ENCODE measurements at regions not wholly inside any gene's neighbourhood (a gene's known extent, or its start where the extent isn't known, plus 50 kb on each side); places are given as distances from the start of the nearest gene placed in this dataset.

DNA sequence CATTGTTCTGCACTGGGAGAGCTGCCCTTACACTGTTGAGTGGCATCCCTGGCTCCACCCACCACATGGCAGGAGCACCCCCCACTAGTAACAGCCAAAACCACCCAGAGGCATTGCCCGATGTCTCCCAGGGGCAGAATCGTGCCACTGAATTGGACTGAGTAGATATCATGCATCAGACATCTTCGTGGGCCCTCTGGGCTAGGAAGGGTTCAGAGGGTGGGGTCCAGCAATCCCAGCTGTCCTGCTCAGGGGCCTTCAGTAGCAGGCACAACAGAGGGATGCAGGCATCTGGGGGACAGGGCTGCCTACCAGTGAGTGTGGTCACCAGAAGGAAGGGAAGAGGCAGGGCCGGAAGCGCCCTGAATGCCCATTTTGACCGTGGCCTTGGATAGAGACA lies 119.7 kb upstream of the PPP2R2D start:
- TF ChIP-seq, protein P1, sequence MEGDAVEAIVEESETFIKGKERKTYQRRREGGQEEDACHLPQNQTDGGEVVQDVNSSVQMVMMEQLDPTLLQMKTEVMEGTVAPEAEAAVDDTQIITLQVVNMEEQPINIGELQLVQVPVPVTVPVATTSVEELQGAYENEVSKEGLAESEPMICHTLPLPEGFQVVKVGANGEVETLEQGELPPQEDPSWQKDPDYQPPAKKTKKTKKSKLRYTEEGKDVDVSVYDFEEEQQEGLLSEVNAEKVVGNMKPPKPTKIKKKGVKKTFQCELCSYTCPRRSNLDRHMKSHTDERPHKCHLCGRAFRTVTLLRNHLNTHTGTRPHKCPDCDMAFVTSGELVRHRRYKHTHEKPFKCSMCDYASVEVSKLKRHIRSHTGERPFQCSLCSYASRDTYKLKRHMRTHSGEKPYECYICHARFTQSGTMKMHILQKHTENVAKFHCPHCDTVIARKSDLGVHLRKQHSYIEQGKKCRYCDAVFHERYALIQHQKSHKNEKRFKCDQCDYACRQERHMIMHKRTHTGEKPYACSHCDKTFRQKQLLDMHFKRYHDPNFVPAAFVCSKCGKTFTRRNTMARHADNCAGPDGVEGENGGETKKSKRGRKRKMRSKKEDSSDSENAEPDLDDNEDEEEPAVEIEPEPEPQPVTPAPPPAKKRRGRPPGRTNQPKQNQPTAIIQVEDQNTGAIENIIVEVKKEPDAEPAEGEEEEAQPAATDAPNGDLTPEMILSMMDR (IDR thresholded peaks at IDR 0.05): no peak
- TF ChIP-seq POLR2A (IDR thresholded peaks at IDR 0.05): no peak
- TF ChIP-seq POLR2AphosphoS5 (IDR thresholded peaks at IDR 0.05): no peak
